ENCODE measurements at regions not wholly inside any gene's neighbourhood (a gene's known extent, or its start where the extent isn't known, plus 50 kb on each side); places are given as distances from the start of the nearest gene placed in this dataset.

DNA sequence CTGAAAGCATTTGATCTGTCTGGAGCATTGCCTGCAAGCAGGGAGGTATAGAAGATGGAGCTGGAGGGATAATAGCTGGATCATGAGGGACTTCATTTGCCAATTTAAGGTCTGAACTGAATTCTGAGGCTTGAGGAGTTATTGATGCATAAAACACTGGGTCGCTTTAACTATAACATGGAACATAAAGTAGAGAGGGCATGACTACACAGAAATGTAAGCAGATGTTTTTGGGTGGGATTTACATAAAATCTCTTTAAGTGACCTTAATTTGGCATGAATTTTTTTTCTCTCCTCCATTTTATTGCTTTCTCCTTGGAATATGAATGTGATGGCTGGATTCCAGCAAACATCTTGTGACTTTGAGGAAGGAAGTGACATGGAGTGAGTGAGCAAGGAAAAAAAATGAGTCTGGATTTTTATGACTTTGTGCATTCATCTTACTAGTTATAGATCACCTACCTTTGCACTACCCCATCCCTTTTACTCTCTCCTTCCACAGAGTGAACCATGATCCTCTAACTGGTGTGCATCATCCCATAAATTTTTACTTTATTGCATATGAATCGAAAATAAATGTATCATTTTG is 356.0 kb downstream of the DUSP6 start:
- H3K36me3 Mint-ChIP-seq: no peaks in the 10 kb centered on the region
- H3K27ac Mint-ChIP-seq: no peak overlapping the region
- no peak overlapping the region for H3K4me3 Mint-ChIP-seq
- ATAC-seq (no peak), DNase-seq (ENCODE audit: low spot score in 2 of 2) (no peak)
- H3K4me1 Mint-ChIP-seq: no peaks in the 10 kb centered on the region
- H3K9me3 Mint-ChIP-seq: no peaks in the 10 kb centered on the region

DNA sequence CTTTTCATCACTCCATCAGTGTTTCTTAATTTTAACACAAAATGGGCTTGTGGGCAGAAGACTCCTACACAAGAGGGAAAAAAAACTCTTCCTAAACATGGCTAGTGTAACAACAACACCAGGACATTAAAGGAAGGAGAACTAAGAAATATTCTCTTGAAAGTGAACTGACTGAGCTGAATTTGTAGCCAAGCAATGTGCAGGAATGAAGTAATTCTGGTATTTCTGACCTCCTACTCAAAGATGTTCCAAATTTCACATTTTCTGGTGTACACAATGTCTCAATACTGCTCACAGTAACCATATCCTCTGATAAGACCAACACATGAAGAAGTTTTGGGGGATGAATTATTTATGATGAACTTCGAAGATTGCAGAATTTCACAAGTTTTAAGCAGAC is 357.3 kb downstream of the DUSP6 start:
- ATAC-seq: no peak
- Mint-ChIP-seq H3K27ac (no peak overlapping the region), H3K9me3 (no peaks in the 10 kb centered on the region), H3K4me3 (no peak overlapping the region), H3K36me3 (no peaks in the 10 kb centered on the region), H3K4me1 (no peaks in the 10 kb centered on the region)
- DNase-seq (ENCODE audit: low spot score in 2 of 2): no peak

DNA sequence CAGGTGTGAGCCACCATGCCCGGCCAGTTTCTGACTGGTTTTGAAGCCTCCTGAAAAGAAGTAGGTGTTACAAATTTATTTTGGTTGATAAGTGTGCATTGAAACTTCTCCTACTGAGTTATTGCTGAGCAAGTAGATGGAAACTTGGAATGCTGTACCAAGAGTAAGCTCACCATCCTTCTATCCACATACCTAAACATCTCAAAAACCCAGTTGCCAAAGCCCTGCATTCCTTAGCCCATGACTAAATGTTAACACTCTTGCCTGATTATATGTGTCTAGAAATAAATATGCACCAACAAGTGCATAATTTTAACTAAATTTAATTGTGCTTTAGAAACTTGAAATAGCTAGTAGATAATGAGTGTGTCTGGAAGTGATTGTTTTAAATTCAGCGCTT is 357.8 kb downstream of the DUSP6 start:
- Mint-ChIP-seq H3K27ac (no peak overlapping the region), H3K36me3 (no peaks in the 10 kb centered on the region), H3K4me3 (no peak overlapping the region), H3K4me1 (no peaks in the 10 kb centered on the region), H3K9me3 (no peaks in the 10 kb centered on the region)
- ATAC-seq (no peak), DNase-seq (ENCODE audit: low spot score in 2 of 2) (no peak)

DNA sequence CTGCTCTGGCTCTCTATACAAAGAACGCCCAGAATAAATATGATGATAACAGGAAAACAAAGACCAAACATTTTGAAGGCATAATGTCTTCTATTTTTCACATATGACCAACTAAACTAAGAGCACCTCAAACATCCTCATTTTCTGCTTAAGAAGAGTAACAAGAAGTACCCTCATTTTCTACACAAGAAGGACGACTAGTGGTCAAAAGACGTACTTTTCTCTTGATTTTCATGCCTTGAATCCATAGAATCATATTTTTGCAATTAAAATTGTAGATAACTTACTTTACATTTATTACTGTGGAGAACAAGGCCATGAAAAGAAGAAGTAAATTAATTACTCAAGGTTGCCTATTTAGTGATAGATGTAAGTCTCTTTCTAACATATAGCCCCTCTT is 358.6 kb downstream of the DUSP6 start:
- DNase-seq (ENCODE audit: low spot score in 2 of 2) (no peak), ATAC-seq (no peak)
- Mint-ChIP-seq H3K4me1 (no peaks in the 10 kb centered on the region), H3K4me3 (no peak overlapping the region), H3K27ac (no peak overlapping the region), H3K9me3 (no peaks in the 10 kb centered on the region), H3K36me3 (no peaks in the 10 kb centered on the region)

DNA sequence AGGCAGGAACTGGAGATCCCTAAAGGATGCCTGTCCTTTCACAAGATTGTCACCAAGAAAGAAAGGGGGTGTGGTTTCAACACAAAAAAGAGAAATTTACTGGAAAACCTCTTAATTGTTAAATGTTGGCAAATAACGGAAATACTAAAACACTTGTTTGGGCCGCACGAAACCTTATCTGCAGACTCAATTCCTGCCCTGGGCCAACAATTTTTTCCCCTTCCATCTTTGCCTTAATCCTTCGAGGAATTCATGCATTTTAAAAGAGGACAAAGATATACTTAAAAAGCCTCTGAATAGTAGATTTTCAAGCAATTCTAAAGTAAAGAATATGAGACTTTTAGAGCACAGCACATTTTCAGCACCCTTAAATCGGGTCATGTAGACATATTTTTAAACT is 366.2 kb downstream of the DUSP6 start:
- H3K4me1 Mint-ChIP-seq: no peaks in the 10 kb centered on the region
- no peak overlapping the region for H3K27ac Mint-ChIP-seq
- no peak for ATAC-seq

DNA sequence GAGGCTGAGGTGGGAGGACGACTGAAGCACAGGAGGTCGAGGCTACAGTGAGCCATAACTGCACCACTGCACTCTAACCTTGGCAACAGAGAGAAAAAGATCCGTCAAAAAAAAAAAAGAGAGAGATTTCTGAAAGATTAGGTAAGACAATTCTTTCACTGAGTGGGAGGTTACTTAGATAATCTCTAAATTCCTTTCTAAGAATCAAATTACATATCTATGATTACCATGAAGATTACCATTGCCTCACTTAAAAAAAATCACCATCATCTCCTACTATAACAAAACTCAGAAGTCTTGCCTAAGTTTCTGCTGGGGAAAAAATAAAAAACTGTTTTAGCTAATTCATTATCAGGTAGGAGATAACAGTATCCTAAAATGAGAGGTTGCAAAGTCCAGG is 366.7 kb downstream of the DUSP6 start:
- no peaks in the 10 kb centered on the region for H3K9me3 Mint-ChIP-seq
- no peaks in the 10 kb centered on the region for H3K36me3 Mint-ChIP-seq
- ATAC-seq (no peak), DNase-seq (ENCODE audit: low spot score in 2 of 2) (no peak)
- no peaks in the 10 kb centered on the region for H3K4me1 Mint-ChIP-seq
- no peak overlapping the region for H3K27ac Mint-ChIP-seq
- H3K4me3 Mint-ChIP-seq: no peak overlapping the region

More for the DNA sequence above, 366.2 kb downstream of the DUSP6 start:
- no peaks in the 10 kb centered on the region for H3K9me3 Mint-ChIP-seq
- H3K36me3 Mint-ChIP-seq: no peaks in the 10 kb centered on the region
- H3K4me3 Mint-ChIP-seq: no peak overlapping the region
- no peak for DNase-seq (ENCODE audit: low spot score in 2 of 2)

DNA sequence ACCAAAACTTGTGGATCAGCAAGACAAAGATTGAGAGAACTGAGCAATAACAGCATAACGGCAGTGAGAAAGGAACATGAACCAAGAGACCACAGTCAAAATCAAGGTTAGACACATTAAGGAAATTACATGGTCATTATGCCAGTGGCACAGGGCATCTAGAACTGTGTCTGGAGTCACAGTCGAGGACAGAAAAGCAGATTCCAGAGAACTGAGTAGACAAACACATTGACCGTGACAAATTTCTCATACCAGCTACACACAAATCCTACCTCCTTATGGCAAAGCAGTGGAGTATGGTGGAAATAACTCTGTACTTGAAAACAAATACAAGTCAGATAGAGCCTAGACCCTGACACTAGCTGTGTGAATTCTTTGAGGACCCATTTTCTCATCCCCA is 367.3 kb downstream of the DUSP6 start:
- H3K4me3 Mint-ChIP-seq: no peak overlapping the region
- ATAC-seq: no peak
- no peaks in the 10 kb centered on the region for H3K9me3 Mint-ChIP-seq
- no peaks in the 10 kb centered on the region for H3K4me1 Mint-ChIP-seq
- H3K27ac Mint-ChIP-seq: no peak overlapping the region
- no peak for DNase-seq (ENCODE audit: low spot score in 2 of 2)
- H3K36me3 Mint-ChIP-seq: no peaks in the 10 kb centered on the region

DNA sequence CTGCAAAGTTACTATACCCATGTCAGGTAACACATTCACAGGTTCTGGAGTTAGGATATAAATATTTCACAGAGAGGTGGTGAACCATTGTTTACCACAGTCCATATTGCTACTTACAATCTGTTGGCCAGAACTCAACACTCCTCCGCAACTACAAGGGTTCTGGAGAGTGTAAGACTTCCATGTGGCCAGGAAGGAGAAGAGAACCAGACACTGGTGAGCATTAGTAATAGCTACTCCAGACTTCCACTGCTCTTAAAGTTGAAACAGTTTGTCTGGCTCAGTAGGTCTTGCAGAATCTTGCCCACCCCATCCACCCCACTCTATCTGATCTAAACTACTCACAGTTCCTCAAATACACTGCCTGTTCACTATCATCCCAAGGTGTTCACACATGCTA is 369.6 kb downstream of the DUSP6 start:
- no peaks in the 10 kb centered on the region for H3K4me1 Mint-ChIP-seq
- H3K36me3 Mint-ChIP-seq: no peaks in the 10 kb centered on the region
- H3K4me3 Mint-ChIP-seq: no peak overlapping the region
- DNase-seq (ENCODE audit: low spot score in 2 of 2): no peak
- no peak overlapping the region for H3K27ac Mint-ChIP-seq
- no peaks in the 10 kb centered on the region for H3K9me3 Mint-ChIP-seq
- no peak for ATAC-seq

DNA sequence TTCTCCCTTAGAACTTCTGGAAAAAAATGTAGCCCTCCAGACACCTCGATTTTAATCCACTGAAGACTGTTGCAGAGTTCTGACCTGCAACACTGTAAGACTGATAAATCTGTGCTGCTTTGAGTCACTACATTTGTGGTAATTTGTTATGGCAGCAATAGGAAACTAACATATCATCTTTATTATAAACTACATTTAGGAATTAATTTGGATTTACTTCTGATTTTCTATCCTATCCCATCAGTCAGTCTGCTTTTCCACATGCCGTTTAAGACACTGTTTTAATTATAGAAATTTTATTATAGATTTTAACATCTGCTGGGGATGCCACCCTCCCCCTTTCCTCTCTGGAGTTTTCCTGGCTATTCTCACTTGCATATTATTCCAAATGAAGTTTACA is 375.2 kb downstream of the DUSP6 start:
- H3K27ac Mint-ChIP-seq: no peak overlapping the region
- DNase-seq (ENCODE audit: low spot score in 2 of 2) (no peak), ATAC-seq (no peak)
- no peaks in the 10 kb centered on the region for H3K9me3 Mint-ChIP-seq
- H3K4me3 Mint-ChIP-seq: no peak overlapping the region
- H3K36me3 Mint-ChIP-seq: no peaks in the 10 kb centered on the region
- H3K4me1 Mint-ChIP-seq: no peaks in the 10 kb centered on the region

DNA sequence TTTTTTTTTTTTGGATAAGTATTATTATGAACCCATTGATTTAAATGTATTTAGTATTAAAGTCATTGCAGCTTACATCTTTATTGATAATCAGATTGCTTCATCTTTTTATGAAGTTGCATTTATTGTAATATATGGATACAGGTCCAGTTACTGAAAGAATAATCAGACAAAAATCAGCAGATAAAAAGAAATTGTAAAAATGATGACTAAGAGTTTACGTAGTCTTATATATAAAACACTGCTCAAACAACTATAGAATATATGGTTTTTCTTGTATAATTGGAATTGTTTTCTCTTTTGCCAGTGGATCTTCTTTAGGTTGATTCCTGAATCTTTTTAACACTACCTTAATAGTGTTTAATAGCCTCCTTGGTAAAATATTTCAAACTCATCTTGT is 378.3 kb downstream of the DUSP6 start:
- Mint-ChIP-seq H3K4me3 (no peak overlapping the region), H3K27ac (no peak overlapping the region), H3K9me3 (no peaks in the 10 kb centered on the region), H3K4me1 (no peaks in the 10 kb centered on the region), H3K36me3 (no peaks in the 10 kb centered on the region)
- ATAC-seq (no peak), DNase-seq (ENCODE audit: low spot score in 2 of 2) (no peak)

DNA sequence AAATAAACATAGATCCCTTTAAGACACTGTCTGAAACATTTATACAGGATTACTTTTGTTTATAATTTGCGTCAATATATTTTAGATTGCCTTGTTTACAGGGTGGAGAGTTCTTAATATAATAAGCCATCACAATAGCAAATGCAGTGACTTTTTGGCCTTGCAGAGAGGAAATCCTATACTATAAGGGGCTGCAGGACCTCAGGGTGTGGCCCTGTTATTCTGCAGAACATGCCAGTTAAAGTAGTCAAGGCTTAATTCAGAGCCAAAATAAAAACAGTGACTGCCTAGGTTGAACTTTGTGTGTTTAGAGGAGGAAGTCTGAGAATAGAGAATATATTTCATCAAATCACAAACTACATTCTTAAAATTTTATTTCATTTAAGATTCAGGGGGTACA is 381.6 kb downstream of the DUSP6 start:
- Mint-ChIP-seq H3K4me3 (no peak overlapping the region), H3K27ac (no peak overlapping the region), H3K9me3 (no peaks in the 10 kb centered on the region), H3K36me3 (no peaks in the 10 kb centered on the region), H3K4me1 (no peaks in the 10 kb centered on the region)
- DNase-seq (ENCODE audit: low spot score in 2 of 2) (no peak), ATAC-seq (no peak)

DNA sequence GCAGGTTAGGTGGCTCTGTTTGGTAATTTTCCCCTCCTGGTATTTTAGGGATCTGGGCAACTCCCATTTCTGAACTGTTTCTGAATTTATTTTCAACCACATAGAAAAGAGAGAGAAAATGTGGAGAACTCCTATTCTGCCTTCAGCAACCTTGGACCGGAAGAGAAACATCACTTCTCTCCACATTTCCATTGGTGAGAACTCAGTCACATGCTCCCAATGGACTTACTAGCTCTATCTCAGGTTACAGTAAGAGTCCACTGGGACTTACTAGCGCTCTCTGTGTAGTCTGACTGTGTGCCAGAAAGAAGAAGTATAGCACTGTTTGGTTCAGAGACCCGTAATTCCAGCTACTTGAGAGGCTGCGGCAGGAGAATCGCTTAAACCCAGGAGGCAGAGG is 383.2 kb downstream of the DUSP6 start:
- no peak overlapping the region for H3K4me3 Mint-ChIP-seq
- no peaks in the 10 kb centered on the region for H3K9me3 Mint-ChIP-seq
- ATAC-seq (no peak), DNase-seq (ENCODE audit: low spot score in 2 of 2) (no peak)
- H3K27ac Mint-ChIP-seq: no peak overlapping the region
- H3K4me1 Mint-ChIP-seq: no peaks in the 10 kb centered on the region
- no peaks in the 10 kb centered on the region for H3K36me3 Mint-ChIP-seq

DNA sequence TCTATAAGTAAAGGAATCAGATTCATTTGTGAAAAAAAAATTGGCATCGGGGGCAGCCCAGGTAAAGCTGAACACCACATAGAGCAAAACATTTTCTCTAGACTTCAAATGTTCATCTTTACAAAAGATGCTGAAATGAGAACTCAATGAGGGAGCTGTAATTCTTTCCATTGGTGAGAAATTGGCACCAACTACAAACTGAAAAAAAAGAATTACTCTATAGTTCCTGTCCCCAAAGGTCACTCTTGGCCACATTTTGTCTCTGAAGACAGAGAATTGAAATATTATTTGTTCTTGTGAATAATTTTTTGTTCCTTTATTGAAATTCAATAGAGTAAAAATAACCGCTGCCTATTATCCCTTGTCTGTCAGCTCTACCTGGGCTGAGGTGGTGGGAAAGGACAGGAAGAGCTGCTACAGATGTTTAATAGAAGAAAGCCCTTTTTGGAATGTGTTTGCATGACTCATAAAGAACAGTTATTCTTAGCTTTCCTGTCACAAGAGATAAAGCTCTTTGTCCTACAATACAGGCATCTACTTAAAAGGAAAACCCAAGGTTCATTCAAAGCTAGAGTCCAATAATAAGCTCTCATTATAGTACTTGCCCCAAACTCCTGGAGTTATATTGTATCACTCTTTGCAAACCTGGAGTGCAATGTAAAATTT is 380.1 kb upstream of the KITLG start:
- Mint-ChIP-seq H3K9me3 (no peaks in the 10 kb centered on the region), H3K4me1 (no peaks in the 10 kb centered on the region), H3K36me3 (no peaks in the 10 kb centered on the region), H3K4me3 (no peak overlapping the region), H3K27ac (no peak overlapping the region)
- ATAC-seq: no peak
- DNase-seq (ENCODE audit: low spot score in 2 of 2): no peak

DNA sequence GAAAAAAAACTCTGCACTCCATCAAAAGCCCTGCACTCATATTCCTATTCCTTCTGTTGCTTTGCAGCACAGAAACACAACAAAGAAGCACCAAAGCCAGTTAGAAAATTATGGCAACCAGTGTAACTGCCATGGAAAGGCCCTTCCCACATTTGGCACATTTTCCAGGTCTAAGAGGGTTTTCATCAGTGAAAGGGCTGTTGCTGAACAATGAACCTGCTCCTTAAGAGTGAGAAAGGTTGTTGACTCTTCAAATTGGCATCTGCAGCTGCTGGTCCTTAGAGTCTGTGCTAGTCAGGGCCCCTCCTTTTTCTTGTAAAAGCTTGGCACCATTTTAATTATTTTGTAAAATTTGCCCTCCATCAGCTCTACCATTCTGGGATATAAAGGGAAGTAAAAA is 378.7 kb upstream of the KITLG start:
- Mint-ChIP-seq H3K27ac (no peak overlapping the region), H3K36me3 (no peaks in the 10 kb centered on the region), H3K9me3 (no peaks in the 10 kb centered on the region), H3K4me3 (no peak overlapping the region), H3K4me1 (no peaks in the 10 kb centered on the region)
- no peak for ATAC-seq
- DNase-seq (ENCODE audit: low spot score in 2 of 2): no peak

DNA sequence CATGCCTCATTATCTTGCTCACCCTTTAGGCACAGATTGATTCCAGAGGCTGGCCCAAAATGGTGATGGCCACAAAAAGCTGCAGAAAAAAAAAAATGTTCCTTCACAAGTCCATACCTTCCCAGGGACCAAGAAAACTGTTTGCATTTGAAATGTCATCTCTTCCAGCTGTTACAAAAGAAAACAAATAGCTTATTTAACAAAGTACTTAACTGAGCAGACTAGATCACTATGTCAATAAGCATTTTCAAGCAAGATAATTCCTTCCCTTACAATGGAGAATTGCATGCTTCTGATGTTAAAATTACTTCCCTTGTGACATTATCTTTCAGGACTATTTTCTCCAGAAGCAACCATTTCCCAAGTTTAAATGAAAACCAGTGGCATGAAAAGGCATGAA is 377.9 kb upstream of the KITLG start:
- H3K36me3 Mint-ChIP-seq: no peaks in the 10 kb centered on the region

DNA sequence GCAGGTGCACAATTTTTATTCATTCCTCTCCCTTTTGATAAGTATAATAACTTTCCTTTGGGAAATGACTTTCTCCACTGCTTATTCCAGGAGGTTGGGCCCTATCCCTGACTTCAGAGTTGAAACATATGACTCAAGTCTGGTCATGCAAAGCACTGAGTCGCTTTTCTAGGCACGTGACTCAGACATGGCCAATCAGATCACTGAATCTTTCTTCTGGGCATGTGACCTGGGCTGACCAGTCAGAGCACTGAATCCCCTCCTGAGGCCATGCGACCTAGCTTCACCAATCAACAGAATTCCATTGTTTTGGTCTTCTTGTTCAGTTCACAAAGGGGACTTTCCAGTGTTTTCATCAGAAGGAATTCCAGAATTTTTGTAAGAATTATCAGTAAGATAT is 377.1 kb upstream of the KITLG start:
- H3K9me3 Mint-ChIP-seq: no peaks in the 10 kb centered on the region
- no peak overlapping the region for H3K4me3 Mint-ChIP-seq
- no peaks in the 10 kb centered on the region for H3K4me1 Mint-ChIP-seq
- no peaks in the 10 kb centered on the region for H3K36me3 Mint-ChIP-seq
- ATAC-seq: no peak
- DNase-seq (ENCODE audit: low spot score in 2 of 2): no peak
- H3K27ac Mint-ChIP-seq: no peak overlapping the region

More for the DNA sequence above, 377.9 kb upstream of the KITLG start:
- Mint-ChIP-seq H3K4me1 (no peaks in the 10 kb centered on the region), H3K27ac (no peak overlapping the region), H3K9me3 (no peaks in the 10 kb centered on the region), H3K4me3 (no peak overlapping the region)
- no peak for DNase-seq (ENCODE audit: low spot score in 2 of 2)
- ATAC-seq: no peak

DNA sequence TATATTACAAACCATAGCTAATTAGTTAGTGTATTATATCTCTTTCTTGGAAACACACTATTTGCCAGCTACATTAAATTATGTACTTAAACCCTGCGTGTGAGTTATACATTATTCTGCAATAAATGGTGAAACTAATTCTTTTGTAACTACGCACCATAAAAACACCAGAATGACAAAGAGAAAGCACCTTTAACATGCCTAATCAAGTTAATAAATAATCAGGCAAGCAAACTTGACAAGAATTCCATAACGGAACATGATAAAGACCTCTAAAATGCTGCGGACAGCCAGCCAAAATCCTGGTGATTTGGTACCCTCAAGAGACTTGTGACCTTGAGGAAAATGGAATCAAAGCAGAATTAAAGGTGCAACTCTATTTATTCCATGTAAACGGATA is 375.3 kb upstream of the KITLG start:
- Mint-ChIP-seq H3K4me1 (no peaks in the 10 kb centered on the region), H3K27ac (no peak overlapping the region), H3K4me3 (no peak overlapping the region), H3K9me3 (no peaks in the 10 kb centered on the region), H3K36me3 (no peaks in the 10 kb centered on the region)
- DNase-seq (ENCODE audit: low spot score in 2 of 2) (no peak), ATAC-seq (no peak)
